Choroid plexus epithelial cell (primary cell): ENCODE measurements at regions not wholly inside any gene's neighbourhood (a gene's known extent, or its start where the extent isn't known, plus 50 kb on each side); places are given as distances from the start of the nearest gene placed in this dataset.

Experiments
- DNase-seq: peaks from one replicate; pipeline ENCODE4 v3.0.0-alpha.2; 2010; ENCODE audit warnings: low read depth
- H3K4me3 ChIP-seq: 2 replicates; pipeline ENCODE4 v1.5.1; 2011; ENCODE audit warnings: low read depth, mild to moderate bottlenecking, control low read depth, low read length, moderate library complexity
- CTCF ChIP-seq: conservative IDR thresholded peaks from 2 replicates; pipeline ENCODE4 v1.5.1; 2011; ENCODE audit warnings: low read depth, mild to moderate bottlenecking, control low read depth, inconsistent platforms, low read length, moderate library complexity

GRCh38 chr3:155001289-155002010 is 78.7 kb upstream of the MME start:
- no peak overlapping the region for H3K4me3 ChIP-seq
- no peak for DNase-seq
- no peak for TF ChIP-seq CTCF

GRCh38 chr3:154992655-154993054 is 87.5 kb upstream of the MME start:
- no peak for DNase-seq
- no peak for TF ChIP-seq CTCF
- H3K4me3 ChIP-seq: no peak overlapping the region

- no peak for TF ChIP-seq CTCF
- no peak overlapping the region for H3K4me3 ChIP-seq
- no peak for DNase-seq
Observed at GRCh38 chr3:154990543-154990942, 89.6 kb upstream of the MME start.

- H3K4me3 ChIP-seq: no peak overlapping the region
- TF ChIP-seq CTCF: no peak
- no peak for DNase-seq
Observed at GRCh38 chr3:154987846-154988245, 92.3 kb upstream of the MME start.

- TF ChIP-seq CTCF: no peak
- H3K4me3 ChIP-seq: no peak overlapping the region
- no peak for DNase-seq
Observed at GRCh38 chr3:154981664-154982063, 98.5 kb upstream of the MME start.

GRCh38 chr3:154981201-154981600 is 98.9 kb upstream of the MME start:
- DNase-seq: no peak

More at GRCh38 chr3:154981201-154981600, 98.9 kb upstream of the MME start:
- no peak overlapping the region for H3K4me3 ChIP-seq
- TF ChIP-seq CTCF: no peak
